Progenitor cell of endocrine pancreas (in vitro differentiated cells): ENCODE measurements at regions not wholly inside any gene's neighbourhood (a gene's known extent, or its start where the extent isn't known, plus 50 kb on each side); places are given as distances from the start of the nearest gene placed in this dataset.
"Not testable (repeated sequence)": the region's sequence is repeated elsewhere in the genome, so short reads cannot be mapped to it uniquely, and the experiment has no call there.

Experiments
- DNase-seq: peaks from one replicate; pipeline ENCODE4 v3.0.0; 2021; ENCODE audit warnings: low spot score; ENCODE audit not compliant: unreplicated experiment
- H3K27ac Mint-ChIP-seq: 2 replicates; pipeline ENCODE4 v1.8.0; 2021; ENCODE audit warnings: mild to moderate bottlenecking, moderate library complexity, mixed read lengths
- H3K27me3 Mint-ChIP-seq: 2 replicates; pipeline ENCODE4 v1.8.0; 2021; ENCODE audit warnings: mixed read lengths
- H3K36me3 Mint-ChIP-seq: 2 replicates; pipeline ENCODE4 v1.8.0; 2022; ENCODE audit warnings: mixed read lengths; ENCODE audit not compliant: insufficient read depth
- H3K4me1 Mint-ChIP-seq: 2 replicates; pipeline ENCODE4 v1.8.0; 2021; ENCODE audit warnings: low read depth, mixed read lengths
- H3K4me3 Mint-ChIP-seq: 2 replicates; pipeline ENCODE4 v1.8.0; 2021; ENCODE audit warnings: low read depth, mild to moderate bottlenecking, moderate library complexity, mixed read lengths
- H3K9me3 Mint-ChIP-seq: 2 replicates; pipeline ENCODE4 v1.8.0; 2021; ENCODE audit warnings: low read depth, mixed read lengths
- CTCF ChIP-seq: fragments of 200-600 bp; sonication (generic); IDR thresholded peaks from one replicate; pipeline ENCODE4 v1.5.0; 2021; ENCODE audit warnings: antibody characterized with exemption, mild to moderate bottlenecking; ENCODE audit not compliant: unreplicated experiment

GRCh38 chr1:184818646-184819045 is 64.0 kb upstream of the EDEM3 start:
- Mint-ChIP-seq H3K27ac (no peak overlapping the region), H3K27me3 (no peaks in the 10 kb centered on the region), H3K36me3 (peaks cover 34% of the 10 kb centered on the region), H3K4me3 (no peak overlapping the region), H3K9me3 (peaks cover 17% of the 10 kb centered on the region), H3K4me1 (peaks cover 5% of the 10 kb centered on the region)
- DNase-seq = no peak
- TF ChIP-seq CTCF = no peak

GRCh38 chr1:184817003-184817402 is 62.3 kb upstream of the EDEM3 start:
- Mint-ChIP-seq H3K9me3 (peaks cover 21% of the 10 kb centered on the region), H3K36me3 (peaks cover 36% of the 10 kb centered on the region)
- not testable (repeated sequence) for DNase-seq, H3K27me3 Mint-ChIP-seq, H3K27ac Mint-ChIP-seq, H3K4me3 Mint-ChIP-seq, H3K4me1 Mint-ChIP-seq

GRCh38 chr1:184813528-184814089 is 59.0 kb upstream of the EDEM3 start:
- H3K4me3 Mint-ChIP-seq = no peak overlapping the region
- no peaks in the 10 kb centered on the region for H3K27me3 Mint-ChIP-seq
- H3K9me3 Mint-ChIP-seq = peaks cover 21% of the 10 kb centered on the region
- H3K4me1 Mint-ChIP-seq = no peaks in the 10 kb centered on the region
- no peak overlapping the region for H3K27ac Mint-ChIP-seq
- no peak for DNase-seq
- peaks cover 32% of the 10 kb centered on the region for H3K36me3 Mint-ChIP-seq
- TF ChIP-seq CTCF = no peak

GRCh38 chr1:184811439-184812111 is 56.9 kb upstream of the EDEM3 start:
- Mint-ChIP-seq H3K4me3 (no peak overlapping the region), H3K9me3 (peaks cover 17% of the 10 kb centered on the region), H3K27me3 (no peaks in the 10 kb centered on the region), H3K4me1 (no peaks in the 10 kb centered on the region), H3K36me3 (peaks cover 22% of the 10 kb centered on the region), H3K27ac (no peak overlapping the region)
- no peak for TF ChIP-seq CTCF
- DNase-seq = no peak

- Mint-ChIP-seq H3K4me1 (peaks cover under 1% of the 10 kb centered on the region), H3K4me3 (no peak overlapping the region), H3K27me3 (no peaks in the 10 kb centered on the region), H3K9me3 (peaks cover 12% of the 10 kb centered on the region), H3K36me3 (peaks cover 19% of the 10 kb centered on the region), H3K27ac (peak overlapping the region; percentile 52)
- DNase-seq = no peak
- no peak for TF ChIP-seq CTCF
Observed at GRCh38 chr1:184810735-184811343, 56.2 kb upstream of the EDEM3 start.

GRCh38 chr1:184806296-184806721 is 51.7 kb upstream of the EDEM3 start:
- no peak for DNase-seq
- H3K27ac Mint-ChIP-seq = no peak overlapping the region
- peaks cover 3% of the 10 kb centered on the region for H3K36me3 Mint-ChIP-seq
- peaks cover 3% of the 10 kb centered on the region for H3K4me1 Mint-ChIP-seq
- no peak for TF ChIP-seq CTCF
- H3K9me3 Mint-ChIP-seq = no peaks in the 10 kb centered on the region
- no peaks in the 10 kb centered on the region for H3K27me3 Mint-ChIP-seq
- H3K4me3 Mint-ChIP-seq = no peak overlapping the region
